ENCODE measurements at regions not wholly inside any gene's neighbourhood (a gene's known extent, or its start where the extent isn't known, plus 50 kb on each side); places are given as distances from the start of the nearest gene placed in this dataset.
"Not testable (repeated sequence)": the region's sequence is repeated elsewhere in the genome, so short reads cannot be mapped to it uniquely, and the experiment has no call there.

- H3K4me3 ChIP-seq (ENCODE audit: low read depth, low read length); DNase-seq (ENCODE audit: low read depth): not testable (repeated sequence)
Measured at GRCh38 chr2:111517721-111518053, 366.3 kb downstream of the ANAPC1 start.

- DNase-seq (ENCODE audit: low read depth) = no peak
- no peak for TF ChIP-seq POLR2A (IDR thresholded peaks at IDR 0.05; ENCODE audit: extremely low read depth, insufficient read length)
- TF ChIP-seq MYC (IDR thresholded peaks at IDR 0.05; ENCODE audit: low read depth, low read length) = no peak
- no peak for TF ChIP-seq MAX (IDR thresholded peaks at IDR 0.05; ENCODE audit: low read depth, low read length)
- no peak for TF ChIP-seq CTCF (IDR thresholded peaks at IDR 0.05; ENCODE audit: low read depth, low read length)
- H3K4me3 ChIP-seq (ENCODE audit: low read depth, low read length) = no peak overlapping the region
Measured at GRCh38 chr2:111519071-111519470, 364.9 kb downstream of the ANAPC1 start.

- no peak overlapping the region for H3K4me3 ChIP-seq (ENCODE audit: low read depth, low read length)
- DNase-seq (ENCODE audit: low read depth) = no peak
- TF ChIP-seq MYC (IDR thresholded peaks at IDR 0.05; ENCODE audit: low read depth, low read length) (no peak), MAX (IDR thresholded peaks at IDR 0.05; ENCODE audit: low read depth, low read length) (no peak), CTCF (IDR thresholded peaks at IDR 0.05; ENCODE audit: low read depth, low read length) (no peak), POLR2A (IDR thresholded peaks at IDR 0.05; ENCODE audit: extremely low read depth, insufficient read length) (no peak)
Measured at GRCh38 chr2:111522231-111522768, 361.7 kb downstream of the ANAPC1 start.

DNA sequence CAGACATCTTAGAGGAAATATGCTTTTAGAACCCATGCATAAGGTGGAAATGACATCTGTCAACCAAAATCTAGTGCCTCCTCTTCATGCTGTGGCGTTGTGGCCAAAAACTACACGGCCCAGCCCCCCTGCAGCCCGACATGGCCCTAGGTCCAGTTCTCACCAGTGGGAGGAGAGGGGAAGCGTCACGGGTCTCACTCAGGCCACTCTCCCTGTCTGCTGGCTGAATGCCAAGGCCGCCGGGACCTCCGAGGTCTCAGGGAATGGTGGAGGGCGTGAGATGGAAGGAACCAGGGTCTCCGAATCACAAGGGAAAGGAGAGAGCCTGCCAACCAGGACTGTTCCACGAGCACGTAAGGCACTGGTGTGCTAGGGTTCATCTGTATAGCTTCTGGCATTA, 361.0 kb downstream of the ANAPC1 start:
- DNase-seq (ENCODE audit: low read depth) = no peak
- TF ChIP-seq CTCF (IDR thresholded peaks at IDR 0.05; ENCODE audit: low read depth, low read length) (no peak), MYC (IDR thresholded peaks at IDR 0.05; ENCODE audit: low read depth, low read length) (no peak), MAX (IDR thresholded peaks at IDR 0.05; ENCODE audit: low read depth, low read length) (no peak), POLR2A (IDR thresholded peaks at IDR 0.05; ENCODE audit: extremely low read depth, insufficient read length) (no peak)
- no peak overlapping the region for H3K4me3 ChIP-seq (ENCODE audit: low read depth, low read length)

DNA sequence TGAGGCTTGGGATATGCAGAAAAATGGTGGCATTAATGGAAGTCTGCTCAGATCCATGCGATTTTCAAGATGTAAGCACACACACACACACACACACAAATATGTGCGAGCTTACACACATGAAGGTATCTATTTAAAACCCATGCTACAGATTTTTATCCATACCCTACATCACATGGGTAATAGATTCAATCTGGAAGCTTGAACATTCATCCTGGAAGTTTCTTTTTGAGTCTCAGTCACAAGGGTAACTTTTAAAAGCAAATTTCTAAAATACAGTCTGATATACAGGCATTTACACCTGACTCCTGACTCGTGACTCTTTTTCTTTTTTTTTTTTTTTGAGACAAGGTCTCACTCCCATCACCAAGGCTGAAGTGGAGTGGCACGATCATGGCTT, 359.0 kb downstream of the ANAPC1 start:
- DNase-seq (ENCODE audit: low read depth) = not testable (repeated sequence)

GRCh38 chr2:111526041-111526639, 357.9 kb downstream of the ANAPC1 start:
- not testable (repeated sequence) for DNase-seq (ENCODE audit: low read depth); H3K4me3 ChIP-seq (ENCODE audit: low read depth, low read length)

More for the DNA sequence above, 359.0 kb downstream of the ANAPC1 start:
- H3K4me3 ChIP-seq (ENCODE audit: low read depth, low read length) = not testable (repeated sequence)

DNA sequence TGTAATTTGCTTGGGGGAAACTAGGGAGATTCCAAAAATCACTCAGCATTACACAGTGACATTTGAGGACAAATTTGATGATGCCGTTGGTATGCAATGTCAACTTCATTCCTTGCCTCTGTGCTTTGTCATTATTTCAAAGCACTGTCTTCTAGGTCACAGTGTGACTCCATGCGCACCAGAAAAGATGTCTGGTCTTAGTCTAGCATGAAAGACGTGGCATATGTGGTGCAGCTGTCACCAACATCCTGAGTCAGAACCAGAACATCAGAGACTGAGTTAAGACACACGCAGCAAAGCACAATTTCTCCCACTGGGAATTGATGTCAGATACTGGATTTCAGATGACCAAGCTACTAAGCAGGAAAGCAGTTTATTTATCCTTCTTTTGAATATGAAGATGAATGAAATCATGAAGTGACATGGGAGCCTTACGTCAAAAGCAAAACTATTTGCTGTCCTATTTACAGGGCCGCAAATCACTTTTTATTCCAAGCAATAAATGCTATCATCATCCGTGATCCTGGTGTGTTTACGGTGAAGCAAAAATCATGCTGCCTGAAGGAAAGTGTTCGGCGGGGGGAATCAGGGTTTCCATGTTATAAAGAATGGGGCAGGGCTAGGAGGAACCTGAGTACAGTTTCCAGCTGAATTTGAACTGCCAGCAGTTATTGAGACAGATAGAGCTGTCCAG, 356.1 kb downstream of the ANAPC1 start:
- not testable (repeated sequence) for DNase-seq (ENCODE audit: low read depth); H3K4me3 ChIP-seq (ENCODE audit: low read depth, low read length)

- DNase-seq (ENCODE audit: low read depth); H3K4me3 ChIP-seq (ENCODE audit: low read depth, low read length): not testable (repeated sequence)
Measured at GRCh38 chr2:111529022-111529421, 355.0 kb downstream of the ANAPC1 start.

GRCh38 chr2:111530239-111530965, 353.6 kb downstream of the ANAPC1 start:
- not testable (repeated sequence) for H3K4me3 ChIP-seq (ENCODE audit: low read depth, low read length); DNase-seq (ENCODE audit: low read depth)

DNA sequence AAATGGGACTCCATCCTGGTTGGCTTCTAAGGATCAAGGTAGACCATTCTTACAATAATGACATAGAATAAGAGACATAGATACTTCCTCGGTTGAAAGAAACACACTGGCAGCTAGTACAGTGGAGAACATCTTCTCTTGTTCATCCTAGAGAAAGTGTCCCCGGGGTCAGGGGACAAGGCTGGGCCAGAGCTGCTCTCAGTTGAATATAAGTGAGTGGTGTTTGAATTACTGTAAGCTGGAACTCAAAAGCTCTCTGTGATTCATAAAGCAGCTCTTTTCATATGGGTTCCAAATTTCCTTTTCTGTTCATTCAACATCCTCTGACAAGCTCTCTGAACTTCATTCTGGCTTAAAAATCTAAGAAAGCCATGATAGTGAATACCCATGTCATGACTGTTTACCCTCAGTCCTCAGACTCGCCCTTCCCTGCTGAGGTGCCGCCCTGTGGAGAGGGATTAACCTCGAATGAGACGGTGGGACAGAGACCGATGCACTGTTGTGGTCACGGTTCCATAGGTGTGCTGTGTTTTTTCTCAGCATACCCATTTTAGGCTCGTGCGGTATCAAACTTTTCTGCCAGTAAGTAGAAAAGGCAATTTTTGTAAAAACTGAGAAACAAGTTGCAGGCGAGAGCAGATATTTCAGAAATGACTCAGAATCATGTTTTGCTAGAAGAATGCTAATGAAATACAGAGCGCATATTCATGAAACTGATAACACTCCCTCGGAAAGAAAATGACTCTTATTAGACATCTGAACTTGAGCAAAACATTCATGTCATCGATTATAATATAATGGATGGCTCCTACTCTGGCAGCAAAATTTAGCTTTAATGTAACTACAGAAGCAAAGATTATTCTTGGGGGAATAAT, 351.1 kb downstream of the ANAPC1 start:
- not testable (repeated sequence) for H3K4me3 ChIP-seq (ENCODE audit: low read depth, low read length); DNase-seq (ENCODE audit: low read depth)

- not testable (repeated sequence) for H3K4me3 ChIP-seq (ENCODE audit: low read depth, low read length); DNase-seq (ENCODE audit: low read depth)
Measured at GRCh38 chr2:111533557-111534247, 350.3 kb downstream of the ANAPC1 start.
